ENCODE measurements at regions not wholly inside any gene's neighbourhood (a gene's known extent, or its start where the extent isn't known, plus 50 kb on each side); places are given as distances from the start of the nearest gene placed in this dataset.

GRCh38 chr3:72017311-72017710, 232.4 kb upstream of the PROK2 start:
- no peak for FAIRE-seq
- no peak for TF ChIP-seq POLR2A (IDR thresholded peaks at IDR 0.05; ENCODE audit: low read depth, low read length)
- no peak for DNase-seq (ENCODE audit: insufficient read length, low spot score)

- DNase-seq (ENCODE audit: insufficient read length, low spot score), result no peak
- no peak for FAIRE-seq
- TF ChIP-seq POLR2A (IDR thresholded peaks at IDR 0.05; ENCODE audit: low read depth, low read length), result no peak
Measured at GRCh38 chr3:72015463-72015862, 230.5 kb upstream of the PROK2 start.

GRCh38 chr3:72013084-72013483, 228.1 kb upstream of the PROK2 start:
- no peak for DNase-seq (ENCODE audit: insufficient read length, low spot score)

GRCh38 chr3:72012363-72012762, 227.4 kb upstream of the PROK2 start:
- FAIRE-seq (no peak), DNase-seq (ENCODE audit: insufficient read length, low spot score) (no peak)
- TF ChIP-seq POLR2A (IDR thresholded peaks at IDR 0.05; ENCODE audit: low read depth, low read length), result no peak

More at GRCh38 chr3:72013084-72013483, 228.1 kb upstream of the PROK2 start:
- no peak for TF ChIP-seq POLR2A (IDR thresholded peaks at IDR 0.05; ENCODE audit: low read depth, low read length)
- no peak for FAIRE-seq

GRCh38 chr3:72011485-72011884, 226.5 kb upstream of the PROK2 start:
- TF ChIP-seq POLR2A (IDR thresholded peaks at IDR 0.05; ENCODE audit: low read depth, low read length), result no peak
- no peak for FAIRE-seq
- no peak for DNase-seq (ENCODE audit: insufficient read length, low spot score)

GRCh38 chr3:72009851-72010443, 225.0 kb upstream of the PROK2 start:
- TF ChIP-seq POLR2A (IDR thresholded peaks at IDR 0.05; ENCODE audit: low read depth, low read length), result no peak
- no peak for DNase-seq (ENCODE audit: insufficient read length, low spot score)
- no peak for FAIRE-seq

GRCh38 chr3:72008226-72008996, 223.5 kb upstream of the PROK2 start:
- DNase-seq (ENCODE audit: insufficient read length, low spot score) (no peak), FAIRE-seq (peak; percentile 15)
- no peak for TF ChIP-seq POLR2A (IDR thresholded peaks at IDR 0.05; ENCODE audit: low read depth, low read length)

- DNase-seq (ENCODE audit: insufficient read length, low spot score), result no peak
- no peak for TF ChIP-seq POLR2A (IDR thresholded peaks at IDR 0.05; ENCODE audit: low read depth, low read length)
- no peak for FAIRE-seq
Measured at GRCh38 chr3:72006631-72007556, 221.9 kb upstream of the PROK2 start.

GRCh38 chr3:72004749-72005292, 219.9 kb upstream of the PROK2 start:
- peak; percentile 15 for DNase-seq (ENCODE audit: insufficient read length, low spot score)
- TF ChIP-seq POLR2A (IDR thresholded peaks at IDR 0.05; ENCODE audit: low read depth, low read length), result no peak
- FAIRE-seq, result peak; percentile 77

GRCh38 chr3:72003936-72004335, 219.0 kb upstream of the PROK2 start:
- no peak for FAIRE-seq
- TF ChIP-seq POLR2A (IDR thresholded peaks at IDR 0.05; ENCODE audit: low read depth, low read length), result no peak
- DNase-seq (ENCODE audit: insufficient read length, low spot score), result no peak

GRCh38 chr3:72001758-72002157, 216.8 kb upstream of the PROK2 start:
- DNase-seq (ENCODE audit: insufficient read length, low spot score) (no peak), FAIRE-seq (no peak)
- no peak for TF ChIP-seq POLR2A (IDR thresholded peaks at IDR 0.05; ENCODE audit: low read depth, low read length)

GRCh38 chr3:71998995-71999673, 214.2 kb upstream of the PROK2 start:
- peak; percentile 57 for DNase-seq (ENCODE audit: insufficient read length, low spot score)
- no peak for TF ChIP-seq POLR2A (IDR thresholded peaks at IDR 0.05; ENCODE audit: low read depth, low read length)
- FAIRE-seq, result peak; percentile 75

- TF ChIP-seq POLR2A (IDR thresholded peaks at IDR 0.05; ENCODE audit: low read depth, low read length), result no peak
- DNase-seq (ENCODE audit: insufficient read length, low spot score) (no peak), FAIRE-seq (no peak)
Measured at GRCh38 chr3:71997066-71997653, 212.2 kb upstream of the PROK2 start.

All from H54 (cell line).